Loucy (cell line): ENCODE measurements at regions not wholly inside any gene's neighbourhood (a gene's known extent, or its start where the extent isn't known, plus 50 kb on each side); places are given as distances from the start of the nearest gene placed in this dataset.
A peak's percentile ranks its signal among the peaks of the same experiment; 100 is the strongest.

Source experiments
- H2AFZ ChIP-seq: fragments of 200-600 bp; sonication (generic); 2 replicates; pipeline ENCODE4 v1.6.0; 2016; ENCODE audit warnings: antibody characterized with exemption, mild to moderate bottlenecking, low read length, moderate library complexity
- H3F3A ChIP-seq: fragments of 200-600 bp; 2 replicates; pipeline ENCODE4 v1.6.0; 2016; ENCODE audit warnings: antibody characterized with exemption, low read depth, mild to moderate bottlenecking
- H3K27me3 ChIP-seq: fragments of 200-600 bp; sonication (generic); 2 replicates; pipeline ENCODE4 v1.6.1; 2014; ENCODE audit warnings: low read length, mild to moderate bottlenecking; ENCODE audit not compliant: insufficient read depth, poor library complexity, severe bottlenecking
- H3K36me3 ChIP-seq: fragments of 200-600 bp; sonication (generic); 2 replicates; pipeline ENCODE4 v1.6.1; 2016; ENCODE audit warnings: low read length; ENCODE audit not compliant: insufficient read depth
- H3K4me1 ChIP-seq: fragments of 200-600 bp; sonication (generic); 2 replicates; pipeline ENCODE4 v1.5.1; 2014; ENCODE audit warnings: low read length, mild to moderate bottlenecking; ENCODE audit not compliant: insufficient read depth, poor library complexity, severe bottlenecking
- H3K4me2 ChIP-seq: fragments of 200-600 bp; sonication (generic); 2 replicates; pipeline ENCODE4 v1.6.0; 2014; ENCODE audit warnings: antibody characterized with exemption, low read length, low read depth, mild to moderate bottlenecking; ENCODE audit not compliant: poor library complexity, severe bottlenecking
- H3K4me3 ChIP-seq: fragments of 200-600 bp; sonication (generic); 2 replicates; pipeline ENCODE4 v1.5.1; 2014; ENCODE audit warnings: low read length, mild to moderate bottlenecking, mixed read lengths; ENCODE audit not compliant: poor library complexity, severe bottlenecking
- H3K79me2 ChIP-seq: fragments of 200-600 bp; sonication (generic); 2 replicates; pipeline ENCODE4 v1.6.1; 2014; ENCODE audit warnings: low read length; ENCODE audit not compliant: insufficient read depth
- H3K9ac ChIP-seq: fragments of 200-600 bp; sonication (generic); 2 replicates; pipeline ENCODE4 v1.6.0; 2014; ENCODE audit warnings: mild to moderate bottlenecking, low read depth, low read length, moderate library complexity; ENCODE audit not compliant: poor library complexity, severe bottlenecking
- H3K9me2 ChIP-seq: fragments of 200-600 bp; sonication (generic); replicated peaks from 2 replicates; pipeline ENCODE4 v1.6.1; 2016; ENCODE audit warnings: low read depth, low read length, mixed read lengths
- H3K9me3 ChIP-seq: fragments of 200-600 bp; sonication (generic); 2 replicates; pipeline ENCODE4 v1.6.1; 2014; ENCODE audit warnings: mild to moderate bottlenecking, antibody characterized with exemption, low read length, low read depth; ENCODE audit not compliant: insufficient read depth
- H4K20me1 ChIP-seq: fragments of 200-600 bp; sonication (generic); 2 replicates; pipeline ENCODE4 v1.6.0; 2014; ENCODE audit warnings: antibody characterized with exemption, low read length, mild to moderate bottlenecking; ENCODE audit not compliant: insufficient read depth, poor library complexity, severe bottlenecking
- EZH2phosphoT487 ChIP-seq: fragments of 200-600 bp; IDR thresholded peaks from 2 replicates; pipeline ENCODE4 v1.6.1; 2018; ENCODE audit warnings: antibody characterized with exemption, mild to moderate bottlenecking, moderate library complexity, borderline replicate concordance
- TF ChIP-seq, protein P1 (sequence below): fragments of 200-600 bp; sonication (generic); conservative IDR thresholded peaks from 2 replicates; pipeline ENCODE4 v1.5.1; 2014; ENCODE audit warnings: mild to moderate bottlenecking, antibody characterized with exemption, low read length

DNA sequence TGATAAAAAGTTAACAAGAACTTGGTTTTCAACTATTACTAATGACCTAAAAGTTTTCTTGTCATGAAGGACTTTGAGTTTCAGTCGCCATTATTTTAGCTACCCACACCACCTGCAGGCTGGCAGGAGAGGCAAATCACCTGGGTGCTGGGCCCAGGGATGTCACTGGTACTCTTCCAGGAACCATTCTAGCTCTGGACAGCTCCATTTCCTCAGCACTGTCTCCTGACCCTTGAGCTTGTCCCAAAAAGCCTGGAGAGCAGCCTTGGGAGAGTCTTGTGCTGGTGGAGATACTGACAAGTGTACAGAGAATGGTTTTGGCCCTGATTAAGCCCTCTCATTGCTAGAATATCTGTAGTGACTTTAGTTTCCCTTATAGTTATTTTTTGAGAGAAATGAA is 1924.1 kb upstream of the WWC1 start:
- Histone ChIP-seq H3K4me3 (no peak overlapping the region), H4K20me1 (no peaks in the 10 kb centered on the region), H3K4me2 (no peak overlapping the region), H3K79me2 (no peaks in the 10 kb centered on the region), H3K36me3 (no peaks in the 10 kb centered on the region), H3K4me1 (no peaks in the 10 kb centered on the region), H3K27me3 (no peaks in the 10 kb centered on the region), H3F3A (no peaks in the 10 kb centered on the region), H3K9ac (no peak overlapping the region), H2AFZ (no peak overlapping the region), H3K9me3 (no peaks in the 10 kb centered on the region), H3K9me2 (no peaks in the 10 kb centered on the region)
- TF ChIP-seq EZH2phosphoT487 = no peak
- TF ChIP-seq, protein P1, sequence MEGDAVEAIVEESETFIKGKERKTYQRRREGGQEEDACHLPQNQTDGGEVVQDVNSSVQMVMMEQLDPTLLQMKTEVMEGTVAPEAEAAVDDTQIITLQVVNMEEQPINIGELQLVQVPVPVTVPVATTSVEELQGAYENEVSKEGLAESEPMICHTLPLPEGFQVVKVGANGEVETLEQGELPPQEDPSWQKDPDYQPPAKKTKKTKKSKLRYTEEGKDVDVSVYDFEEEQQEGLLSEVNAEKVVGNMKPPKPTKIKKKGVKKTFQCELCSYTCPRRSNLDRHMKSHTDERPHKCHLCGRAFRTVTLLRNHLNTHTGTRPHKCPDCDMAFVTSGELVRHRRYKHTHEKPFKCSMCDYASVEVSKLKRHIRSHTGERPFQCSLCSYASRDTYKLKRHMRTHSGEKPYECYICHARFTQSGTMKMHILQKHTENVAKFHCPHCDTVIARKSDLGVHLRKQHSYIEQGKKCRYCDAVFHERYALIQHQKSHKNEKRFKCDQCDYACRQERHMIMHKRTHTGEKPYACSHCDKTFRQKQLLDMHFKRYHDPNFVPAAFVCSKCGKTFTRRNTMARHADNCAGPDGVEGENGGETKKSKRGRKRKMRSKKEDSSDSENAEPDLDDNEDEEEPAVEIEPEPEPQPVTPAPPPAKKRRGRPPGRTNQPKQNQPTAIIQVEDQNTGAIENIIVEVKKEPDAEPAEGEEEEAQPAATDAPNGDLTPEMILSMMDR = no peak

DNA sequence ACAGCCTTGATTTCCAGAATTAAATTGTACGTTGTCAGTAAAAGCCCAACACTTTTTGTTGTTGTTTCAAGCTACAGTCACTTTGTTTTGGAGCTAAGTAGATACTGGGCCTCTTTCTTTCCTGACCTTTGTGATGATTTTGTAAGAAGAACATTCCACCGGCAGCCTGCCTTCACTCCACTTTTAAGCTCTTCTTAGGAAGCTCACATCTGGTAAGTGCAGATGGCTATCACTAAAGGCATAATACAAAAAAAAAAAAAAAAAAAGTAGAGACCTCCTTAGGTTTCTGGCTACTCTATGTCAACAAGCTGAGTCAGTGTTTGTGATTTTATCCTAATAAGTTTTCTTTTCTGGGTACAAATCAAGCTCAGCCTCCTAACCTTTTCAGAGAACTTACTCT is 1922.1 kb upstream of the WWC1 start:
- Histone ChIP-seq H3K4me1 (no peaks in the 10 kb centered on the region), H2AFZ (no peak overlapping the region), H4K20me1 (no peaks in the 10 kb centered on the region), H3K27me3 (no peaks in the 10 kb centered on the region), H3K9me2 (no peaks in the 10 kb centered on the region), H3K4me2 (no peak overlapping the region), H3K9me3 (no peaks in the 10 kb centered on the region), H3K79me2 (no peaks in the 10 kb centered on the region), H3K4me3 (no peak overlapping the region), H3F3A (no peaks in the 10 kb centered on the region), H3K36me3 (no peaks in the 10 kb centered on the region), H3K9ac (no peak overlapping the region)
- TF ChIP-seq EZH2phosphoT487 = no peak
- TF ChIP-seq, protein P1 = no peak

DNA sequence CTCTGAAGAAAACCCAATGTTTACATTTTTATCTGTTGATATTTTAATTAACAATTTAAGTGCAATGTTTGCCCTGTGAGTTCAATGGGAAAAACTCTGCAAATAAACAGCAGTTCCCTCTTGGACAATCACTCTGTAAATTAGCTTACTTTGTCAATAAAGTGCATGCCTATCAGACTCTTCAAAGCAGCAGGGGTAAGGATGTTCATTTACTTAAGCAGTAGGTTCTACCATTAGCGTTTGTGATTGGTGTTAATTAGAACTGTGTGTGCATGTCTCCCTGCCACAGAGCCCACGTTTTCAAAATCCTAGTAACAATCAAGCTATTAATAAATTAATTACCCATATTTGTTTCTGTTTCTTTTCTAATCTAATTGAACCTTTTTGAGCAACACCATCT is 1921.6 kb upstream of the WWC1 start:
- Histone ChIP-seq H3K9me3 (no peaks in the 10 kb centered on the region), H3K4me2 (no peak overlapping the region), H3K79me2 (no peaks in the 10 kb centered on the region), H3K36me3 (no peaks in the 10 kb centered on the region), H3F3A (no peaks in the 10 kb centered on the region), H3K27me3 (no peaks in the 10 kb centered on the region), H2AFZ (peak overlapping the region; percentile 55; the same call in 1 of the 2 replicates), H3K9me2 (no peaks in the 10 kb centered on the region), H3K4me1 (no peaks in the 10 kb centered on the region), H3K9ac (no peak overlapping the region), H4K20me1 (no peaks in the 10 kb centered on the region), H3K4me3 (no peak overlapping the region)
- TF ChIP-seq EZH2phosphoT487 = no peak
- TF ChIP-seq, protein P1 = no peak
